ENCODE measurements at regions not wholly inside any gene's neighbourhood (a gene's known extent, or its start where the extent isn't known, plus 50 kb on each side); places are given as distances from the start of the nearest gene placed in this dataset.

- TF ChIP-seq POLR2A (IDR thresholded peaks at IDR 0.05; ENCODE audit: low read depth, low read length) (no peak), POLR2AphosphoS5 (IDR thresholded peaks at IDR 0.05; ENCODE audit: low read depth, low read length) (no peak), TAF1 (IDR thresholded peaks at IDR 0.05; ENCODE audit: borderline replicate concordance, low read depth, low read length) (no peak)
Measured at GRCh38 chr1:55473661-55474060, 258.5 kb upstream of the USP24 start.
